Occipital lobe (tissue), 1 donor: ENCODE measurements at regions not wholly inside any gene's neighbourhood (a gene's known extent, or its start where the extent isn't known, plus 50 kb on each side); places are given as distances from the start of the nearest gene placed in this dataset.
"Not testable (repeated sequence)": the region's sequence is repeated elsewhere in the genome, so short reads cannot be mapped to it uniquely, and the experiment has no call there.

Experiments
- DNase-seq: peaks from one replicate; lab custom pipeline; 2025; lab: John Stamatoyannopoulos, UW

- no peak for DNase-seq
These were observed 64.1 kb upstream of the MMS22L start for GRCh38 chr6:97347111-97347510.

GRCh38 chr6:97361286-97361685 lies 78.3 kb upstream of the MMS22L start:
- no peak for DNase-seq

DNA sequence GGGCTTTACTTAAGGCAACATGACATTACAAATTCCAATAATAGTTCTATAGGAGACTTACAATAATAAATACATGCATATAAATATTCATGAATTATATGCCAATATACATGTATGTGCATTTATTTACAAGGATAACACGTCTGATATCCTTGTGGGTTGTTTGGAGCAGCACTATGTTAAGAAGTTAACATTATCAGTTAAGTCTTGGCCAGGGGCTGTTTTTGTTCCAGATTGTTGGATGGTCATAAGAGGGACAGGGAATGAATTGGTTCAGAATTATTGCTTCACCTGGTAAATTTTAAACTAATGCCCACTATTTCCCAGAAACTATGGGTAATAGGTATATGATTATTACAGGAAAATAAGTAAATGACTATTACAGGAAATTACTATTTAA lies 81.3 kb upstream of the MMS22L start:
- no peak for DNase-seq

DNA sequence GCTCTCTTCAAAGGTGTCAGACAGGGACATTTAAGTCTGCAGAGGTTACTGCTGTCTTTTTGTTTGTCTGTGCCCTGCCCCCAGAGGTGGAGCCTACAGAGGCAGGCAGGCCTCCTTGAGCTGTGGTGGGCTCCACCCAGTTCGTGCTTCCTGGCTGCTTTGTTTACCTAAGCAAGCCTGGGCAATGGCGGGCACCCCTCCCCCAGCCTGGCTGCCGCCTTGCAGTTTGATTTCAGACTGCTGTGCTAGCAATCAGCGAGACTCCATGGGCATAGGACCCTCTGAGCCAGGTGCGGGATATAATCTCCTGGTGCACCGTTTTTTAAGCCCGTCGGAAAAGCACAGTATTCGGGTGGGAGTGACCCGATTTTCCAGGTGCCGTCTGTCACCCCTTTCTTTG lies 99.1 kb upstream of the MMS22L start:
- DNase-seq: not testable (repeated sequence)

GRCh38 chr6:97392735-97393134 lies 109.7 kb upstream of the MMS22L start:
- DNase-seq: no peak

DNA sequence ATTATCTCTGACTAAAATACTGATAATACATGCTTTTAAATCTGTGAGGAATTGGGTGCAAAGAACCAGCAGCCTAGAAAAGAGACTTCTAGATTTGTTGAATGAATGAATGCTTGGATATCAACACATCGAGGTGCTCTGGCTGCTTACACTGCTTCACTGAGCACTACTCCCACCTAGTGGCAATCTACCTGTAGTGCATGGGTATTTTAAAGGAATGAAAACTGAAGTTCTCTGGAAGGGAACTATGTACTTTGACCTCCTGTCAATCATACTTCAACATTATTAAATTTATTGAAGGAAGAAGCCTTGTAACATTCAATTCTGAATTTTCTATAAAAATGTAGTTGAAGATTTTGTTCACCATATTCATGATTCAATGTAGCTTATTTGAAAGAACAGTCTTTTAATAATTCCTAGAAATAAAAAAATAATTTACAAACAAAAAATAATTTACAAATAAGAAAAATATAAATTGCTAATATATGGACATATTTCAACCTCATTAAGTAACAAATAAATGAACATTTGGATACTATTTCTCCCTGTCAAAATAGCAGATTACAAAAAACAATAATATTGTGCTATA lies 111.2 kb upstream of the MMS22L start:
- DNase-seq: peak; percentile 1

- DNase-seq: no peak
These were observed 113.9 kb upstream of the MMS22L start for GRCh38 chr6:97396880-97397279.

- no peak for DNase-seq
These were observed 116.2 kb upstream of the MMS22L start for GRCh38 chr6:97399208-97399607.

DNA sequence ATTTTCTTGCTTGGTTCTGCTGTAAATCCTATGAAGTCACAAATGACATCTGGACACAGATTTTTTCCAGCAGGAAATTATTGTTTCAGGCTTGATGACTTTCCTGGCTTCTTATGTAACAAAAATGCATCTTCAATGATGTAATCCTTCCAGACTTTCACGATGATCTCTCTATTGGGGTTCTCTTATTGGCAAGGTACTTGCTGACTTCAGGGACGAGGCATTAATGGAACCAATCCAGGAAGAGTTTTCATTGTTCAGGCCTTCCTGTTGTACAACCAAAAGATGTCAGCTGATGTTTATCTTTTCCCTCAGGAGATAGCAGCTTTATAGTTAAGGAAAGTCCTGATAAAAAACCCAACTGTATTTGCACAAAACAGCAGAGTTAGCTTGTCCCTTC lies 118.5 kb upstream of the MMS22L start:
- no peak for DNase-seq

GRCh38 chr6:97405818-97406409 lies 122.9 kb upstream of the MMS22L start:
- DNase-seq: no peak

DNA sequence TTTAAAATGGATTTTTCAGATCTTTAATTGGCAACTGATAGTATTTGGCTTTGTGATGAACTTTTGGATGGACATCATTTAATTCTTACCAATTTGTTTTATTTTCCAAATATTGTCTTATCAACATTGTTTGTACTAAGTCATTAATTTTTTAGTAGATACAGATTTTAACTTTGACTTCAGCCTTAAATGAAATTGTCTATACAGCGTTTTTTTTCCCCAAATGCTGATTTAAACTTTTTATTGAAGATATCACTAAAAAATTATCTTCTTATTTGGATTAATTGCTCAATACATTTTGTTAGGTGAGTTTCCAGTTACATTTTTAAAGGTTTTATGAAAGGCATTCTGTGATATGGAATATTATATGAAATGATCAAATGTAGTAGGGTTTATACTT lies 123.6 kb upstream of the MMS22L start:
- no peak for DNase-seq

- no peak for DNase-seq
These were observed 128.6 kb upstream of the MMS22L start for GRCh38 chr6:97411610-97412009.

DNA sequence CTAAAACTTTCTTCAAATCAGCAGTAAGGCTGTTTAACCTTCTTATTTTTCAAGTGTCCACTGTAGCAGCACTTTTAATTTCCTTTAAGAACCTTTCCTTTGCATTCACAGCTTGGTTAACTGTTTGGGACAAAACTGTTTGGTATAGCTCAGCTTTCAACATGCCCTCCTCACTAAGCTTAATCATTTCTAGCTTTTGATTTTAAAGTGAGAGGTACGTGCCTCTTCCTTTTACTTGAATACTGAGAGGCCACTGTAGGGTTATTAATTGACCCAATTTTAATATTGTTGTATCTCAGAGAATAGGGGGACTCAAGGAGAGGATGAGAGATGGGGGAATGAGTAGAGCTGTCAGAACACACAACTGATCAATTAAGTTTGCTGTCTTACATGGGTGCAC lies 129.5 kb upstream of the MMS22L start:
- no peak for DNase-seq

DNA sequence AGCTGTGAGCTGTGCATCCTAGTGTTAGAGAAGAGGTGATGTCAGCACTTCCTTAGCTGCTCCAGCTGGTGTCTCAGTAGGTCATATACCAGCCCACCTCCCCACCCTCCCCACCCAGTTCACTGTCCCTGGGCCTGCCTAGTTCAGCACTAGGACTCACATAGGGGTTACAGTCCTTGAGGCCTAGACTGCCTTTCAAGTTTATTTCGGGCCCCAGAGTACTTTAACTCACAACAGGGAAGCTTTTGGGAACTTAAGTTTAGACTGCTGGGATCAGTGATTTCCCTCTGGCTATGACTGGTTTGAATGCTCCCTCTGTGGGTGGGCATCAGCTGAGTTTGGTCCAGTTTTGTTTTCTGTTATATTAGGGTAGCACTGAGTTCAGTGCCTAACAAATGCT lies 139.2 kb upstream of the MMS22L start:
- DNase-seq: no peak

DNA sequence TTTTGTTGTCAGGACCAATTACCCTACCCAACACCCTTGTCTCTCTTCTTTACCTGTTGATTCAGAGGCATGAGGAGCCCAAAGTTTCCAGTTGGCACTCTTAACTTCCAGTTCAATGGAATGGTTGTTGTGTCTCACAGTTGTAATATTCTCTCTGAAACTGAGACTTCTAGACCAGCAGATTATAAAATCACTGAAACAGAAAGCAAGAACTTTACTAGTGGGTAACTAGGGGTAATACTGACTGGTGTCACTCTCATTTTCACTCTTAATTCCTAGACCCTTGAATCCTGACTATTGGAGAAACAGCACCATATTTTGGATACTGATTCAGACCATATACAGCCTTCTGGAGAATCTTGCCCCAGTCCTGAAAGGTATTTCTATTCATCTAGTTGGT lies 140.2 kb upstream of the MMS22L start:
- no peak for DNase-seq

- DNase-seq: no peak
These were observed 144.6 kb upstream of the MMS22L start for GRCh38 chr6:97427648-97428047.

GRCh38 chr6:97437087-97437486 lies 154.1 kb upstream of the MMS22L start:
- no peak for DNase-seq

DNA sequence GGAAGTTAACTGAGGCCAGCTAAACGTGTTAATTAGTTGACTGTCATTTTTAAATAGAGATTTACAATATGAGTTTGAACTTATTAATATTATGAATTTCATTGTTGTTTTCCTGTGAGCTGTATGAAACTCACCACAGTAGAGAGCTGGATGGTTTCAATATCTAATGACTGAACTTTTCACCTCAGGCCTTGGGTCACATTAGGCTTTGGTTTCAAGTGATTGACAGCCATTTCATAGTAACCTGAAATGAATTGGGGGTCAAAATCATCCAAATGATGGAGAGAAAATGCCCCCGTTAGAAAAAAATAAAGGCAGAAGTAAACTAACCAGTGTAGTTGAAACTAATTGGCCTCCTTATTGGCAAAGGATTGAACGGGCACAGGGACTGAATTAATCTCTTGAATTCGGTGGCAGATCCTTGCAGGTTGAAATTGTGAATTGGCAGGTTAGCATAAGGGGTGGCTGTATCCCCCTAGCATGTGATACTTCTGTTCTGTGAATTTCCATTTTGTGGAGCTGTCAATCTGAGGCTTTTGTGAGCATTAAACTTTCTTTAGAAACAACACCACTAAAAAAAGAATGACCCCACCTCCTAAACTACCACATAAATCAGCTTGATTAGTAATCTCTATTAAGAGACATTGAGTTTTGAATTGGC lies 155.1 kb upstream of the MMS22L start:
- DNase-seq: no peak

DNA sequence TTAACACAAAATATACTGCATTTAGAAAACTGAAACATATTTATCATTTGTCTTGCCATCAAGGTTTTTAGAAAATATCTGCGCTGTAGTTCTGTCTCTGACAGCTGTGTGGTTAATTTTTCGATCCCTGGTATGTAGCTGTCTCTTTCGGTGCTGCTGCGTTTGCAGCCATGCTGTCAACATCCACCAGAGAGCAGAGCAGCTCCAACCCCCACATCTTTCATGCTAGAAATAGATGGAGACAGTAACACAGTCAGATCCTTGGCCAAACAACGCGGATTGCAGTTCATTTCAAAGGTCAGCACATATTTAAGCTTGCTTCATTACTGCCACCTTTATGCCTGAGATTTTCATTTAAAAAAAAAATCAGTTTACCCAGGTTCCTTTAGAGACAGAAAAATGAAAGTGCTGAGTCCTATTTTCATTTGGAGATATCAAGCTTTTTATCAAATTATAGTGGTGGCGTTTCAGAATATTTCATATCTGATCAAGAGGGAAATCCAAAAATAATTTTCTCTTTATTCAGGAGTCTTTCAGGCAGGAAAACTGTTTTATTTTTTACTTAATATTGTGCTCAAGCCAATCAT lies 157.7 kb upstream of the MMS22L start:
- DNase-seq: peak; percentile 66

DNA sequence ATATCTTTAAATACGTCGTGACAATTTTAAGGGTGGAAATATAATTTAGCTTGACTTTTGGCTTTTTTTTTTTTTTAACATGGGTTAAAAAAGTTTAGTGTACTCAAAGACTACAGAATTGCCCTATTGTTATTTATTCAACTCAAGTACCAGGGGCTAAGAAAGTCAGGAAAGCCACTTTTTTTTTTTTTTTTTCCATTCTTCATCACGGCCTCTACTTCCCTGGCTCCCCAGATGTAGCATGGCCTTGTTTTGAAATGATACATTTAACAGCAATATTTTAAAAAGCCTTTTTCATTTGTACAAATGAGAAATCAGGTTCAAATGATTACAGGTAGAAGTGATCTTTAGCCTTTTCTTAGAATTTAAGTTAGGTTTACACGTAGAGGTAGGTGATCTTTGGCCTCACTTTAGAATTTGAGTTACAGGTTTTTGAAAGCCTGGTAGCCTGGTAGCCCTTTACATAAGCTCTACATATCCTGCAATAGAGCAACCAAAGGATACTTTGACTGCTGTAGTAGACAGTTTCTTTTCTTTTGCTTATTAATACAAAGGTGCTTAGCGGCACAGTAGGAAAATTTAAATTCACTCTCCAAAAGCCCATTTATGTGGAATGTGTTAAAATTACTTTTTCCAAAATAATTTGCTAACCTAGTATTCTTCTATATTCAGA lies 160.5 kb upstream of the MMS22L start:
- no peak for DNase-seq

GRCh38 chr6:97445407-97445806 lies 162.4 kb upstream of the MMS22L start:
- DNase-seq: no peak

DNA sequence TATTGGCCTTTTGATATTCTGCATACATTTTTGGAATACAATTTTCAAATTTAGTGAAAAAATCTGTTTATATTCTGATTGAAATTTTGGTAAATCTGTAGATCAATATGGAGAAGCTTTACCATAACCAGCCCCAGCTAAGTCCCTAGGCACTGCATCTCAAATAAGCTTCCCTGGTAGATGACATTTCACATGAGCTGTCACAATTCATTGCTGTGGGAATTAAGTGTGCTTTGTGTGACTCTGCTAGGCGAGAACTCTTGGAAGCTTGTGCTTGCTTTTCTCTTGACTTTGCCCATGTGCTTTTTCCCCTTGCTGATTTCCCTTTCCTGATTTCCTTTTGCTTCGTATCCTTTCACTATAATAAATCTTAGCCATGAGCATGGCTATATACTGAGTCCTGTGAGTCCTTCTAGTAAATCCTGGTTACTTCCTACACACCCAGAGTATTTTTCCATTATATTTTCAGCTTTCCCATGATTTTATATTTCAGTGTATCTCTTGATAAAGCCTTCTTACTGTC lies 166.5 kb upstream of the MMS22L start:
- DNase-seq: no peak
